Endothelial cell of umbilical vein (primary cell): ENCODE measurements at regions not wholly inside any gene's neighbourhood (a gene's known extent, or its start where the extent isn't known, plus 50 kb on each side); places are given as distances from the start of the nearest gene placed in this dataset.

Source experiments
- BruUV-seq: library from RNA; stranded (reverse); fragments of 400-500 nt; replicated peaks from 2 replicates; lab custom pipeline; 2021; lab: Mats Ljungman, UMichigan
- CTCF ChIA-PET: fragments of 300-600, 350-600 bp; sonication (Branson Sonifier 250); formaldehyde crosslinking; loops from one replicate; lab custom pipeline; 2021; ENCODE audit warnings: antibody characterized with exemption, inconsistent platforms; lab: Charles Lee
- POLR2A ChIA-PET: fragments of 300-600, 350-600 bp; sonication (Branson Sonifier 250); formaldehyde crosslinking; loops from one replicate; lab custom pipeline; 2021; ENCODE audit warnings: antibody characterized with exemption, inconsistent platforms; lab: Charles Lee
- DNase-seq: peaks from one replicate; pipeline ENCODE4 v3.0.0-alpha.2; 2011; ENCODE audit warnings: low read depth, low spot score
- FAIRE-seq: peaks from 2 replicates; lab custom pipeline; 2011; peaks lifted over from hg19 to GRCh38; lab: Jason Lieb, UNC
- H2AFZ ChIP-seq: 2 replicates; pipeline ENCODE4 v1.6.0; 2012; ENCODE audit warnings: low read depth, low read length, control low read depth, inconsistent platforms
- H3K27ac ChIP-seq: 2 replicates; pipeline ENCODE4 v1.5.1; 2011; ENCODE audit warnings: low read depth, mild to moderate bottlenecking, control low read depth, low read length, moderate library complexity; ENCODE audit not compliant: insufficient read depth
- H3K27me3 ChIP-seq, 2 experiments: 2 replicates each; pipeline versions ENCODE4 v1.6.0 to v1.6.1; 2011; ENCODE audit warnings: low read length in 2 of 2, mixed read lengths in 1 of 2; ENCODE audit not compliant: control insufficient read depth in 2 of 2, insufficient read depth in 2 of 2
- H3K36me3 ChIP-seq, 2 experiments: 2 replicates in 1 of 2; 3 replicates in 1 of 2; pipeline ENCODE4 v1.5.1; 2011; ENCODE audit warnings: low read length in 2 of 2, mild to moderate bottlenecking in 1 of 2, moderate library complexity in 1 of 2; ENCODE audit not compliant: control insufficient read depth in 2 of 2, insufficient read depth in 2 of 2; ENCODE audit errors: extremely low read depth in 1 of 2
- H3K4me1 ChIP-seq: 3 replicates; pipeline ENCODE4 v1.5.1; 2011; ENCODE audit warnings: mild to moderate bottlenecking, low read length; ENCODE audit not compliant: control insufficient read depth, insufficient read depth; ENCODE audit errors: extremely low read depth
- H3K4me2 ChIP-seq: 2 replicates; pipeline ENCODE4 v1.6.1; 2011; ENCODE audit warnings: low read length, control low read depth, mixed read lengths; ENCODE audit not compliant: insufficient read depth
- H3K4me3 ChIP-seq, 3 experiments: fragments of 200-600 bp in 1 of 3; sonication (generic), shearing (Covaris generic) in 1 of 3; replicated peaks in 1 of 3; 2 replicates each; pipeline ENCODE4 v1.5.1; 2011 to 2016; ENCODE audit warnings: control low read depth in 3 of 3, low read length in 3 of 3, mild to moderate bottlenecking in 2 of 3, inconsistent platforms in 1 of 3, low read depth in 1 of 3, moderate library complexity in 1 of 3; ENCODE audit not compliant: insufficient read depth in 1 of 3
- H3K79me2 ChIP-seq: 2 replicates; pipeline ENCODE4 v1.6.0; 2012; ENCODE audit warnings: low read length, inconsistent platforms; ENCODE audit not compliant: control insufficient read depth, insufficient read depth
- H3K9ac ChIP-seq: replicated peaks from 2 replicates; pipeline ENCODE3; 2011; ENCODE audit warnings: low read length, control low read depth; ENCODE audit not compliant: insufficient read depth; ENCODE audit errors: extremely low read depth
- H3K9me1 ChIP-seq: replicated peaks from 3 replicates; pipeline ENCODE4 v1.6.0; 2011; ENCODE audit warnings: mild to moderate bottlenecking, low read length; ENCODE audit not compliant: control insufficient read depth, insufficient read depth; ENCODE audit errors: extremely low read depth
- H3K9me3 ChIP-seq: replicated peaks from 2 replicates; pipeline ENCODE4 v1.5.1; 2012; ENCODE audit warnings: low read length, inconsistent platforms; ENCODE audit not compliant: control insufficient read depth, insufficient read depth
- H4K20me1 ChIP-seq: replicated peaks from 2 replicates; pipeline ENCODE3; 2011; ENCODE audit warnings: mild to moderate bottlenecking, low read length; ENCODE audit not compliant: control insufficient read depth, insufficient read depth; ENCODE audit errors: extremely low read depth
- CTCF ChIP-seq, 2 donors: IDR thresholded peaks; 1 replicate in 1 of 2; 2 replicates in 1 of 2; pipeline ENCODE4 v1.5.1; 2011; ENCODE audit warnings: low read length in 2 of 2, mild to moderate bottlenecking in 2 of 2, moderate library complexity in 2 of 2, control low read depth in 1 of 2, inconsistent platforms in 1 of 2, low read depth in 1 of 2; ENCODE audit not compliant: insufficient read depth in 1 of 2; ENCODE audit errors: extremely low read depth in 1 of 2
- EZH2 ChIP-seq: IDR thresholded peaks from 2 replicates; pipeline ENCODE4 v1.6.1; 2012; ENCODE audit warnings: borderline replicate concordance, low read depth, mild to moderate bottlenecking, moderate library complexity, low read length, inconsistent platforms; ENCODE audit not compliant: severe bottlenecking
- FOS ChIP-seq: IDR thresholded peaks from 2 replicates; pipeline ENCODE4 v1.6.1; 2011; ENCODE audit warnings: mild to moderate bottlenecking, low read length, moderate library complexity, borderline replicate concordance; ENCODE audit not compliant: insufficient read depth
- GATA2 ChIP-seq: IDR thresholded peaks from 2 replicates; pipeline ENCODE4 v1.7.0; 2011; ENCODE audit warnings: low read depth, mild to moderate bottlenecking, moderate library complexity, mixed read lengths, low read length; ENCODE audit not compliant: insufficient read length, insufficient read depth
- JUN ChIP-seq: IDR thresholded peaks from 2 replicates; pipeline ENCODE4 v1.6.1; 2011; ENCODE audit warnings: borderline replicate concordance, low read depth; ENCODE audit not compliant: insufficient read length, insufficient read depth
- MAX ChIP-seq: IDR thresholded peaks from 2 replicates; pipeline ENCODE4 v1.6.1; 2011; ENCODE audit not compliant: insufficient read depth, insufficient read length
- MYC ChIP-seq: IDR thresholded peaks from one replicate; pipeline ENCODE4 v1.6.1; 2011; ENCODE audit warnings: mild to moderate bottlenecking, low read depth, low read length
- POLR2A ChIP-seq: IDR thresholded peaks from 2 replicates; pipeline ENCODE4 v1.6.1; 2012; ENCODE audit warnings: low read depth, mild to moderate bottlenecking, control low read depth, low read length
- POLR2AphosphoS5 ChIP-seq: IDR thresholded peaks from 2 replicates; pipeline ENCODE4 v1.6.1; 2012; ENCODE audit warnings: low read depth, mild to moderate bottlenecking, control low read depth, low read length, moderate library complexity; ENCODE audit not compliant: insufficient read depth
- dilution Hi-C: fragments of 300-500 bp; cut with MboI; formaldehyde crosslinking; loops from one replicate; pipeline ENCODE4 v1.15.0; 2019; ENCODE audit warnings: low sequenced_read_pairs; ENCODE audit not compliant: extremely low pct_ligation_motif_present
- intact Hi-C: fragments of 100-400 bp; cut with micrococcal nuclease; formaldehyde crosslinking; loops from one replicate; pipeline ENCODE4 v1.10.0; 2022

- Histone ChIP-seq H4K20me1 (no peaks in the 10 kb centered on the region), H3K4me3 (no peak overlapping the region), H3K4me2 (no peak overlapping the region), H3K27ac (no peak overlapping the region), H3K4me1 (no peaks in the 10 kb centered on the region), H3K9me1 (no peaks in the 10 kb centered on the region), H2AFZ (no peak overlapping the region), H3K79me2 (no peaks in the 10 kb centered on the region), H3K9me3 (peaks cover 3% of the 10 kb centered on the region), H3K9ac (no peak overlapping the region), H3K27me3 (no peaks in the 10 kb centered on the region), H3K36me3 (no peaks in the 10 kb centered on the region)
- dilution Hi-C loops (no loop called here), intact Hi-C loops (no loop called here)
- no peak for TF ChIP-seq CTCF (IDR thresholded peaks at IDR 0.05; ENCODE audit: extremely low read depth in 1 of 2, insufficient read depth in 1 of 2, low read depth in 1 of 2, low read length in 2 of 2)
- DNase-seq (no peak), FAIRE-seq (no peak)
- CTCF ChIA-PET, result no interaction called here
- POLR2A ChIA-PET, result no interaction called here
- no TSS peak for BruUV-seq
These were observed 208.1 kb downstream of the SLC4A3 start for GRCh38 chr2:219835493-219835892.

- no peak for FAIRE-seq
- Histone ChIP-seq H4K20me1 (no peaks in the 10 kb centered on the region), H3K79me2 (no peaks in the 10 kb centered on the region), H3K9ac (no peak overlapping the region), H3K36me3 (no peaks in the 10 kb centered on the region), H3K27ac (no peak overlapping the region), H2AFZ (no peak overlapping the region), H3K4me3 (no peak overlapping the region), H3K9me1 (no peaks in the 10 kb centered on the region), H3K4me1 (no peaks in the 10 kb centered on the region), H3K27me3 (no peaks in the 10 kb centered on the region), H3K9me3 (peaks cover 4% of the 10 kb centered on the region), H3K4me2 (no peak overlapping the region)
- DNase-seq, result no peak
- ChIA-PET CTCF (no interaction called here), POLR2A (no interaction called here)
- no peak for TF ChIP-seq POLR2A
- no peak for TF ChIP-seq FOS
- no peak for TF ChIP-seq JUN
- TF ChIP-seq CTCF (IDR thresholded peaks at IDR 0.05; ENCODE audit: extremely low read depth in 1 of 2, insufficient read depth in 1 of 2, low read depth in 1 of 2, low read length in 2 of 2), result no peak
- TF ChIP-seq MYC, result no peak
- no peak for TF ChIP-seq EZH2
- TF ChIP-seq GATA2, result no peak
- TF ChIP-seq MAX, result no peak
- no peak for TF ChIP-seq POLR2AphosphoS5
- BruUV-seq, result no TSS peak
- intact Hi-C loops (no loop called here), dilution Hi-C loops (no loop called here)
These were observed 209.3 kb downstream of the SLC4A3 start for GRCh38 chr2:219836647-219837177.
